ENCODE measurements at regions not wholly inside any gene's neighbourhood (a gene's known extent, or its start where the extent isn't known, plus 50 kb on each side); places are given as distances from the start of the nearest gene placed in this dataset.

DNA sequence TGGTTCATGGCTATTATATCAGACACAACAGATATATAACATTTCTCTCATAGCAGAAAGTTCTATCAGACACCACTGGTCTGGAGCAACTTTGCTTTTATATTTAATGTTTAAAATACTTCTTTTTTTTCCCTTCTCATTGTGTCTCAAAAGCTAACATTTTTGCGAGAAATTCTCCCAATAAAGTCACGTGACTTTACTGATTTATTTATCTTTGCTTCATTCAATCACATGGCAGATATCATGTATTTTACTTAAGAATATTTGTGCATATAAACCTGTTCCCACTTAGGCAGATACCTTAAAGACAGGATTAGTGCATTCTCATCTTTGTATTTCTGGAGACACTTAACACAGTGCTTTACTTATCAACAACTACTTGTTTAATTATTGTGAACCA, 1093.1 kb upstream of the LRRN3 start:
- Histone ChIP-seq H3K4me1 (no peaks in the 10 kb centered on the region), H3K27ac (no peak overlapping the region), H3K27me3 (no peaks in the 10 kb centered on the region), H3K9me3 (no peaks in the 10 kb centered on the region), H3K36me3 (no peaks in the 10 kb centered on the region), H3K4me3 (no peak overlapping the region)
- intact Hi-C loops (cut with DNase I; ENCODE audit: low total_unique reads): no loop called here
- DNase-seq: no peak
- TF ChIP-seq, protein P1, sequence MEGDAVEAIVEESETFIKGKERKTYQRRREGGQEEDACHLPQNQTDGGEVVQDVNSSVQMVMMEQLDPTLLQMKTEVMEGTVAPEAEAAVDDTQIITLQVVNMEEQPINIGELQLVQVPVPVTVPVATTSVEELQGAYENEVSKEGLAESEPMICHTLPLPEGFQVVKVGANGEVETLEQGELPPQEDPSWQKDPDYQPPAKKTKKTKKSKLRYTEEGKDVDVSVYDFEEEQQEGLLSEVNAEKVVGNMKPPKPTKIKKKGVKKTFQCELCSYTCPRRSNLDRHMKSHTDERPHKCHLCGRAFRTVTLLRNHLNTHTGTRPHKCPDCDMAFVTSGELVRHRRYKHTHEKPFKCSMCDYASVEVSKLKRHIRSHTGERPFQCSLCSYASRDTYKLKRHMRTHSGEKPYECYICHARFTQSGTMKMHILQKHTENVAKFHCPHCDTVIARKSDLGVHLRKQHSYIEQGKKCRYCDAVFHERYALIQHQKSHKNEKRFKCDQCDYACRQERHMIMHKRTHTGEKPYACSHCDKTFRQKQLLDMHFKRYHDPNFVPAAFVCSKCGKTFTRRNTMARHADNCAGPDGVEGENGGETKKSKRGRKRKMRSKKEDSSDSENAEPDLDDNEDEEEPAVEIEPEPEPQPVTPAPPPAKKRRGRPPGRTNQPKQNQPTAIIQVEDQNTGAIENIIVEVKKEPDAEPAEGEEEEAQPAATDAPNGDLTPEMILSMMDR (IDR thresholded peaks at IDR 0.05): no peak

DNA sequence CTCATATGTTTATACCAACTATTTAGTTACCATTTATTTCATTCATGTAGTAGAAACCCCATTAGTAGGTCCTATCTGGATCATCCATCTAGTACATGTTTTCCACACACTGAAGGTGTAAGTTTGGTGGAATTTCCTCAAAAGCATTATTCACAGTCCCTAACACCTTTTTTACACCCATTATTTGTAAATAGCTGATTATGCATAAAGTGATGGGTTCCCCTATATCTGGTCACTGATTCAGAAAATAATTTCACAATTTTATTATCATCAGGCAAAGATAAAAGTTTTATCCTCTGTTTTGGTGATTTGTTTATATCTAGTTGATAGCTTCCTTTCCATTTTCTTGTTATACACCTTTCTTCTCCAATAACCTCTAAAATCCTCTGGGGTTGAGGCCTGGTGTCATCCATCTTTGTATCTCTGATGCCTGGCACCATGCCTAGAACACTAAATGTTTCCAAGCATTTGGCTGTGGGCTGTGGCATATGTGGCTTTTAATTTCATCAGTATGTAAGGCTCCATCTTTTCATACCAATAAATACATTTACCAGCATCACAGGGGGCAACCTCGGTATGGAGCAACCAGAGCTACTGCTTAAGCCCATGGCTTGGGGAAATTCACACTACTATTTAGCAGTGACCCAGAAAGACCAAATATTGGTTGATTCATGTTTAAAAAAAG, 1089.5 kb upstream of the LRRN3 start:
- Histone ChIP-seq H3K4me1 (no peaks in the 10 kb centered on the region), H3K27me3 (no peaks in the 10 kb centered on the region), H3K36me3 (no peaks in the 10 kb centered on the region), H3K4me3 (no peak overlapping the region), H3K9me3 (no peaks in the 10 kb centered on the region), H3K27ac (no peak overlapping the region)
- TF ChIP-seq, protein P1 (IDR thresholded peaks at IDR 0.05): no peak
- DNase-seq: no peak
- intact Hi-C loops (cut with DNase I; ENCODE audit: low total_unique reads): no loop called here

DNA sequence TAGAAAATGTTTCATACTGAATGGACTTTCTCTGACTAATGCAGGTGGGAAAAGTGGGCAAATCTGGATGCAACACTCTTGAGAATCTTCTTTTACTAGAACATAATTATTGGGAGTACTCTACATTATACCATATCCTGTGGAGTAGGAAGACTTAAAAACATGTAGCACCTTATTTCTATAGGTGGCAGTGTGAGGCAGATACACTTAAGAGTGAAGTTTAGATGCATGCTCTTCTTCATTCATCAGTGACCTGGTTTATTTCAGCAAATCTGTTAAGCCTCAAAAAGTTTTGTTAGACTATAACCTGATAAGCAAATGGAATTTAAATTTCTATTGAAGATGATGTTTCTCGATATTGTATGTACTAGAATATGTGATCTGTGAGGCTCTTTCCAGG, 1087.1 kb upstream of the LRRN3 start:
- Histone ChIP-seq H3K27me3 (no peaks in the 10 kb centered on the region), H3K36me3 (no peaks in the 10 kb centered on the region), H3K4me1 (no peaks in the 10 kb centered on the region), H3K27ac (no peak overlapping the region), H3K9me3 (no peaks in the 10 kb centered on the region), H3K4me3 (no peak overlapping the region)
- intact Hi-C loops (cut with DNase I; ENCODE audit: low total_unique reads): no loop called here
- TF ChIP-seq, protein P1 (IDR thresholded peaks at IDR 0.05): no peak
- DNase-seq: no peak

DNA sequence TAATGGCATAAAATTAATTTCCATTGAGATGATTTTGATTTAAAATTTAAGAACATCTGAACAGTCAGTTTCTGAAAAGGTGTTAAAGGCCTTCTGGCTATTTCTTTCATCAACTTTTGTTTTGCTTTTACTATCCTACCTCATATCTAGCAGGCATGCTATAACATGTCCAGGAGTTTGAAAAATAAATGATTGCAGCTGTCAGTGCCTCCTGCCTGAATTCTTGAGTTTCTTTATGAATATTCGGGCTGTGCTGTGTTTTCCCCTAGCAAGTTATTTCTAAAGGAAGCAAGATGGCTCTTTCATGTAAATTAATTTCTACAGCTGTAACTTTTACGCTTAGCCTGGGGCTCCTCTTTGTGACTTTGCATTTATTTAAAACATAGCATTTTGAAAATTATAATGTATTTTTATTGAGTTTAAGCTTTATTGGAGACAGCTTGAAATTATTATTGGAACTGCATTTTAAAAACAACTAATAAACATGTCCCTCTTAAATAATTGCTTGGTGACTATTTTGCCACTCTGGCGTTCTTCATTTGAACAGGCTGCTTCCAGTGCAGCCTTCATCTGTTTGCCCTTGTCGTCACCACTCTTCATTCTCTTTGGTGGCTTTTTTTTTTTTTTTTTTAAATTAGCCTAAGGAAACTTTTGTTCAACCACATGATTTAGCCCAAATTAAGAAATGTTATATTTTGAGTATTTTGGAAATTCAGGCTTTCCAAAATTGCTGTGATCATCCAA, 1083.4 kb upstream of the LRRN3 start:
- Histone ChIP-seq H3K27ac (no peak overlapping the region), H3K4me1 (no peaks in the 10 kb centered on the region), H3K36me3 (no peaks in the 10 kb centered on the region), H3K4me3 (no peak overlapping the region), H3K27me3 (no peaks in the 10 kb centered on the region), H3K9me3 (no peaks in the 10 kb centered on the region)
- TF ChIP-seq, protein P1 (IDR thresholded peaks at IDR 0.05): no peak
- DNase-seq: no peak
- intact Hi-C loops (cut with DNase I; ENCODE audit: low total_unique reads): no loop called here

DNA sequence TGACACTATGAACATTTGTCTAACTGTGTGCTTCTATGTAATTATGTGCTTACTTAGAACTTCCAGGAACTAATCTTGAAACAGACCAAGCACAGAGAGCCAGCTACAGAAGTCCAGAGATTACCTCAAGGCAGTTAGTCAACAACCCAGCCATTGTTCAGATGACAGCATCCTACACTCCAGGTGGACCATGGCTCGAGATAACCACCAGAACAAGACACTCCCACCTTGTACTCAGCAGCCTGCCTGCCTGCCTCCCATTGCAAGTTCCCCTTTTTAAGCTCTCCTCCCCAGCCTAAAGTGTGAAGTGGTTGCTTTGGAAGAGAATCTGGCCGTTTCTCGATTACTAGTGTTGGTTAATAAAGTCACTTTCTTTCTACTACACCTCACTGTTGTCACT, 1080.6 kb upstream of the LRRN3 start:
- DNase-seq: no peak
- Histone ChIP-seq H3K9me3 (no peaks in the 10 kb centered on the region), H3K4me3 (no peak overlapping the region), H3K36me3 (no peaks in the 10 kb centered on the region), H3K4me1 (no peaks in the 10 kb centered on the region), H3K27ac (no peak overlapping the region), H3K27me3 (no peaks in the 10 kb centered on the region)
- intact Hi-C loops (cut with DNase I; ENCODE audit: low total_unique reads): no loop called here
- TF ChIP-seq, protein P1 (IDR thresholded peaks at IDR 0.05): no peak

All from tibial artery (tissue), 4 donors.